ENCODE measurements at regions not wholly inside any gene's neighbourhood (a gene's known extent, or its start where the extent isn't known, plus 50 kb on each side); places are given as distances from the start of the nearest gene placed in this dataset.

GRCh38 chr3:145490088-145491048 lies 670.6 kb downstream of the PLOD2 start:
- TF ChIP-seq ZNF274 (IDR thresholded peaks at IDR 0.05; ENCODE audit: low read depth, low read length) (no peak), YY1 (IDR thresholded peaks at IDR 0.05; ENCODE audit: insufficient read depth, insufficient read length) (no peak)

Data from NT2/D1 (cell line).